Stimulated activated effector memory CD8-positive, alpha-beta T cell treated with anti-CD3 and anti-CD28 coated beads, Interleukin-12 subunit alpha, Interleukin-12 subunit beta, amount 100 ng/mL, for 72 hours (primary cell): ENCODE measurements at regions not wholly inside any gene's neighbourhood (a gene's known extent, or its start where the extent isn't known, plus 50 kb on each side); places are given as distances from the start of the nearest gene placed in this dataset.

Experiments used
- ATAC-seq: fragments of 150-1000 bp; cut with Tn5 transposase; 2 replicates; pipeline ENCODE4 v1.10.0; 2021
- DNase-seq, 2 donors: peaks; one replicate each; pipeline ENCODE4 v3.0.0; 2021 to 2022; ENCODE audit warnings: low spot score in 2 of 2
- H3K27ac Mint-ChIP-seq: one replicate; pipeline ENCODE4 v1.8.0; 2022; ENCODE audit warnings: mild to moderate bottlenecking, mixed read lengths
- H3K36me3 Mint-ChIP-seq: one replicate; pipeline ENCODE4 v1.8.0; 2022; ENCODE audit warnings: mild to moderate bottlenecking, mixed read lengths
- H3K4me1 Mint-ChIP-seq: one replicate; pipeline ENCODE4 v1.8.0; 2022; ENCODE audit warnings: mixed read lengths
- H3K4me3 Mint-ChIP-seq: one replicate; pipeline ENCODE4 v1.8.0; 2022; ENCODE audit warnings: mild to moderate bottlenecking, mixed read lengths
- H3K9me3 Mint-ChIP-seq: one replicate; pipeline ENCODE4 v1.8.0; 2022; ENCODE audit warnings: mixed read lengths

- Mint-ChIP-seq H3K27ac (peak overlapping the region; percentile 95), H3K4me1 (peaks cover 84% of the 10 kb centered on the region), H3K4me3 (peak overlapping the region; percentile 65), H3K9me3 (no peaks in the 10 kb centered on the region), H3K36me3 (peaks cover 6% of the 10 kb centered on the region)
- ATAC-seq: peak; percentile 53
- peak in 1 of 2 donors; percentile 62 for DNase-seq
Observed at GRCh38 chr4:184313702-184314659, 96.3 kb upstream of the ENPP6 start.

- peak; percentile 66 for ATAC-seq
- peaks cover 6% of the 10 kb centered on the region for H3K36me3 Mint-ChIP-seq
- peak overlapping the region; percentile 65 for H3K4me3 Mint-ChIP-seq
- peak in 1 of 2 donors; percentile 66 for DNase-seq
- H3K4me1 Mint-ChIP-seq: peaks cover 78% of the 10 kb centered on the region
- H3K27ac Mint-ChIP-seq: peak overlapping the region; percentile 95
- H3K9me3 Mint-ChIP-seq: no peaks in the 10 kb centered on the region
Observed at GRCh38 chr4:184313058-184313581, 95.4 kb upstream of the ENPP6 start.

- Mint-ChIP-seq H3K36me3 (peaks cover 6% of the 10 kb centered on the region), H3K4me1 (peaks cover 73% of the 10 kb centered on the region), H3K4me3 (no peak overlapping the region), H3K27ac (peak overlapping the region; percentile 74), H3K9me3 (no peaks in the 10 kb centered on the region)
- DNase-seq (peak in 1 of 2 donors; percentile 43), ATAC-seq (no peak)
Observed at GRCh38 chr4:184312126-184312525, 94.5 kb upstream of the ENPP6 start.

- Mint-ChIP-seq H3K27ac (peak overlapping the region; percentile 74), H3K9me3 (no peaks in the 10 kb centered on the region), H3K36me3 (peaks cover 6% of the 10 kb centered on the region), H3K4me1 (peaks cover 72% of the 10 kb centered on the region), H3K4me3 (peak overlapping the region; percentile 23)
- ATAC-seq (no peak), DNase-seq (peak in 1 of 2 donors; percentile 46)
Observed at GRCh38 chr4:184310881-184311709, 93.4 kb upstream of the ENPP6 start.

DNA sequence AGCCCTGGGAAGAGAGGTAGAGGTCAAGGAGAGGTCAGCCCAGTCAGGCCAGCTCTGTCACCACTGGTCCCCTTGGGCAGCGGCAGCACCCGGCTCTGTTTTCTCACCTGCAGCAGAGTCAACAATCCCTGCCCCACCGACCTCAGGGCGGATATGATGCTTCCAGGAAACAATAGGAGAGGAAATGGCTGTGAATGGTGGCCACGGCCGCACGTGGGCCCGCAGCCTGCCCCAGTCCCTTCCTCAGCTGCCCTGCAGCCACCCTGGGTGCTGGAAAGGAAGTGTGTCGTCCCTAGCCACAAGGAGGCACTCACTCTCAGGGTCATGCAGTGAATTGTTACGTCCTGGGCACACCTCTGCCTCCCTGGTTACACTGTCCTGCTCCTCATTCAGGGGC, 92.5 kb upstream of the ENPP6 start:
- Mint-ChIP-seq H3K9me3 (no peaks in the 10 kb centered on the region), H3K4me3 (peak overlapping the region; percentile 23), H3K27ac (peak overlapping the region; percentile 74), H3K4me1 (peaks cover 69% of the 10 kb centered on the region), H3K36me3 (peaks cover 6% of the 10 kb centered on the region)
- ATAC-seq (peak; percentile 76), DNase-seq (peak in 1 of 2 donors; percentile 69)

- H3K27ac Mint-ChIP-seq: peak overlapping the region; percentile 74
- ATAC-seq (peak; percentile 39), DNase-seq (peak in 1 of 2 donors; percentile 46)
- peak overlapping the region; percentile 23 for H3K4me3 Mint-ChIP-seq
- H3K9me3 Mint-ChIP-seq: peaks cover 2% of the 10 kb centered on the region
- H3K4me1 Mint-ChIP-seq: peaks cover 62% of the 10 kb centered on the region
- H3K36me3 Mint-ChIP-seq: peaks cover 6% of the 10 kb centered on the region
Observed at GRCh38 chr4:184309241-184310170, 91.8 kb upstream of the ENPP6 start.

DNA sequence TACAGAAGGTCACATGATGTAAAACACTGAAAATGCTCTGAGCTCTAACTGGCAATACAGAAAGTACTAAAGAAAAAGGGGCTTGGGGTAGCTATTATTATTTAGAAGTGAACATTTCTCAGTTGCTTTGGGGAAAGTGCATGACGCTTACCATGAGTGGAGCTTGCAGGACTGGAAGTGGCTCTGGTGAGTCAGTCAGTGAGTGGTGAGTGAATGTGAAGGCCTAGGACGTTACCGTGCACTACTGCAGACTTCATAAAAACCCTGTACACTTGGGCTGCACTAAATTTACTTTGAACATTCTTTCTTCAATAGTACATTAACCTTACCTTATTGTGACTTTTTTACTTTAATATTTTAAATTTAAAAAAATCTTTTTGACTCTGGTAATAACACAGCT, 89.3 kb upstream of the ENPP6 start:
- H3K4me1 Mint-ChIP-seq: peaks cover 37% of the 10 kb centered on the region
- H3K4me3 Mint-ChIP-seq: no peak overlapping the region
- peak in 1 of 2 donors; percentile 50 for DNase-seq
- peak; percentile 72 for ATAC-seq
- H3K27ac Mint-ChIP-seq: no peak overlapping the region
- H3K36me3 Mint-ChIP-seq: no peaks in the 10 kb centered on the region
- H3K9me3 Mint-ChIP-seq: peaks cover 6% of the 10 kb centered on the region

GRCh38 chr4:184306470-184306869, 88.8 kb upstream of the ENPP6 start:
- no peak for ATAC-seq
- no peak overlapping the region for H3K4me3 Mint-ChIP-seq
- no peaks in the 10 kb centered on the region for H3K36me3 Mint-ChIP-seq
- no peak overlapping the region for H3K27ac Mint-ChIP-seq
- DNase-seq: peak in 1 of 2 donors; percentile 22
- peaks cover 32% of the 10 kb centered on the region for H3K4me1 Mint-ChIP-seq
- peaks cover 6% of the 10 kb centered on the region for H3K9me3 Mint-ChIP-seq

DNA sequence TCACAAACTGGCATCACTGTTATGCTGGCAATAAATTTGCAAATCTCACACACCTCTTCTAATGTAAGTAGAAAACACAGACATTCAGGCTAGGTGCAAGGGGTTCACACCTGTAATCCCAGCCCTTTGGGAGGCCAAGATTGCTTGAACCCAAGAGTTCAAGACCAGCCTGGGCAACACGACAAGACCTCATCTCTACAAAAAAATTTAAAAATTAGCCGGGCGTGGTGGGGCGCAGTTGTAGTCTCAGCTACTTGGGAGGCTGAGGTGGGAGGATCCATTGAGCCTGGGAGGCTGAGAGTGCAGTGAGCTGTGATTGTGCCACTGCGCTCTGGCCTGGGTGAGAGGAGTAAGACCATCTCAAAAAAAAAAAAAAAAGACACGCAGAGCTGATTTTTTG, 83.1 kb upstream of the ENPP6 start:
- no peaks in the 10 kb centered on the region for H3K36me3 Mint-ChIP-seq
- no peak overlapping the region for H3K27ac Mint-ChIP-seq
- H3K9me3 Mint-ChIP-seq: peaks cover 6% of the 10 kb centered on the region
- DNase-seq (peak in 1 of 2 donors; percentile 37), ATAC-seq (no peak)
- H3K4me3 Mint-ChIP-seq: no peak overlapping the region
- H3K4me1 Mint-ChIP-seq: peaks cover 5% of the 10 kb centered on the region

- DNase-seq: peak in 1 of 2 donors; percentile 36
Observed at GRCh38 chr4:184298254-184298653, 80.6 kb upstream of the ENPP6 start.

DNA sequence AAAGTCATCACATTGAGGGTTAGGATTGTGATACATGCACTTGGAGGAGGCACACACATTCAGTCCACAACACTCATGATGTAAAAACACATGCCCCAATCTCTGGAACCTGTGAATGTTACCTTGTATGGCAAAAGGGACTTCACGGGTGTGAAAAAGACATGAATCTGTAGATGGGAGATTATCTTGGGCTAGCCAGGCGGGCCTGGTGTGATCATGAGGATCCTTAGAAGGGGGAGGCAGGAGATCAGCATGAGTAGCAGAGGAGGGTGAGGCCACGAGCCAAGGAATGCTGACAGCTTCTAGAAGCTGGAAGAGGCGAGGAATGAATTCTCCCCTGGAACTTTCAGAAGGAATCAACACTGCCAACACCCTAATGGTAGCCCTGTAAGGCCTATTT, 77.5 kb upstream of the ENPP6 start:
- Mint-ChIP-seq H3K9me3 (no peaks in the 10 kb centered on the region), H3K36me3 (no peaks in the 10 kb centered on the region), H3K4me3 (no peak overlapping the region), H3K27ac (no peak overlapping the region), H3K4me1 (peaks cover 5% of the 10 kb centered on the region)
- DNase-seq: peak in 1 of 2 donors; percentile 43
- ATAC-seq: no peak

More at GRCh38 chr4:184298254-184298653, 80.6 kb upstream of the ENPP6 start:
- no peak for ATAC-seq
- Mint-ChIP-seq H3K4me1 (peaks cover 5% of the 10 kb centered on the region), H3K27ac (no peak overlapping the region), H3K9me3 (peaks cover 4% of the 10 kb centered on the region), H3K36me3 (no peaks in the 10 kb centered on the region), H3K4me3 (no peak overlapping the region)

DNA sequence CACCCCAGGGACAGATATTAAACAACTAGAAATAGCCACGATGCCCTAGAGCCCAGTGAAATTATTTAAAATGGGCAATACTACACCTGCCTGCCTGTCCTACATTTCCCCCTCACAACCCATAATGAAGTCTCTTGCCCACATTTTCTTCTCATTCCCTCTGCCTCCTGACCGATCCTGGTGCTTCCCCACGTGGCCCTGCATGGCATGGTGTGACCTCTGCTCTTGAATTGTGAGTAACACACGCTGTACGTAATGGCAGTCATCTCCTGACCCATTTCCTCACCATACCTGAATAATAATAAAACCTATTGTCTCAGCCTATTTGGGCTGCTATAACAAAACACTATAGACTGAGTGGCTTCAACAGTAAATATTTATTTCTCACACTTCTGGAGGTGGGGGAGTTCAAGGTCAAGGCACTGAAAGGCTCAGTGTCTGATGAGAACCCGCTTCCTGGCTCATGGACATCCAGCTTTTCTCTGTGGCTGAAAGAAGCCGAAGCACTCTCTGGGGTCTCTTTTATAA, 77.0 kb upstream of the ENPP6 start:
- DNase-seq (peak in 1 of 2 donors; percentile 32), ATAC-seq (no peak)
- Mint-ChIP-seq H3K27ac (no peak overlapping the region), H3K36me3 (no peaks in the 10 kb centered on the region), H3K9me3 (no peaks in the 10 kb centered on the region), H3K4me1 (peaks cover 5% of the 10 kb centered on the region), H3K4me3 (no peak overlapping the region)

DNA sequence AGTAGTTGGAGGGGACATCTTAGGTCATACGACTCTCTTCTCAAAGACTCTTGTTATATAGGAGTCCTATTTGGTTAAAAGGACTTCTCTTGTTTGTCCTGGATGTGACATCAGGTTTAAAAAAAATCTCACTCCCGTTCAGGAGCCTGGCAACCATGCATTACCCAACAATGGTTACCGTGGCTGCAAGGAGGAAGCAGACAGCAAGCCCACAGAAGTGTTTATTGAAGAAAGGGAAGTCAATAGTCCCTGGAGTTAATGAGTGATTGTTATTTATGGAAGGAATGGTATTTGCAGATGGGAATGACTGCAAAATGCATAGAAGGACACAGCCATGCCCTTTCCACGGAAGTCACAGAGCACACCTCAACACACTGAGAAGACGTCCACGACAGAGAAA, 75.9 kb upstream of the ENPP6 start:
- H3K4me3 Mint-ChIP-seq: no peak overlapping the region
- peaks cover 3% of the 10 kb centered on the region for H3K36me3 Mint-ChIP-seq
- H3K27ac Mint-ChIP-seq: no peak overlapping the region
- DNase-seq (no peak), ATAC-seq (no peak)
- H3K4me1 Mint-ChIP-seq: peaks cover 16% of the 10 kb centered on the region
- H3K9me3 Mint-ChIP-seq: no peaks in the 10 kb centered on the region

GRCh38 chr4:184292877-184293276, 75.2 kb upstream of the ENPP6 start:
- peaks cover 23% of the 10 kb centered on the region for H3K4me1 Mint-ChIP-seq
- no peaks in the 10 kb centered on the region for H3K9me3 Mint-ChIP-seq
- DNase-seq: no peak
- H3K27ac Mint-ChIP-seq: no peak overlapping the region
- peaks cover 6% of the 10 kb centered on the region for H3K36me3 Mint-ChIP-seq
- ATAC-seq: no peak
- no peak overlapping the region for H3K4me3 Mint-ChIP-seq
